A549 (cell line): ENCODE measurements at regions not wholly inside any gene's neighbourhood (a gene's known extent, or its start where the extent isn't known, plus 50 kb on each side); places are given as distances from the start of the nearest gene placed in this dataset.

Experiments used
- ATAC-seq, 2 experiments: fragments of 200-7000 bp in 1 of 2; fragments of >200 bp in 1 of 2; cut with Nextera tagmentation in 1 of 2; cut with Tn5 transposase in 1 of 2; 3 replicates each; pipeline versions ENCODE4 v1.8.0 to v1.9.1; 2018 to 2020; ENCODE audit warnings: mild to moderate bottlenecking in 1 of 2, moderate library complexity in 1 of 2
- CTCF ChIA-PET: fragments of 300-600 bp; sonication (Branson Sonifier 250); formaldehyde crosslinking; extraction: SDS; loops from one replicate; lab custom pipeline; 2021; ENCODE audit warnings: antibody characterized with exemption, inconsistent platforms; lab: Yijun Ruan, JAX
- POLR2A ChIA-PET: fragments of 350-600 bp; formaldehyde crosslinking; extraction: SDS; loops from one replicate; lab custom pipeline; 2021; ENCODE audit warnings: antibody characterized with exemption, inconsistent platforms; lab: Yijun Ruan, JAX
- DNase-seq, 2 experiments: peaks; one replicate each; pipeline versions ENCODE4 v3.0.0 to v3.0.0-alpha.2; 2011 to 2016; ENCODE audit warnings: low read depth in 1 of 2, low spot score in 1 of 2
- FAIRE-seq: peaks from 2 replicates; lab custom pipeline; 2011; peaks lifted over from hg19 to GRCh38; lab: Jason Lieb, UNC
- H3K27ac ChIP-seq, 2 experiments: fragments of >200 bp; sonication (Bioruptor Twin); formaldehyde crosslinking; 3 replicates each; pipeline ENCODE4 v1.5.1; 2016 to 2017
- H3K4me1 ChIP-seq: fragments of >200 bp; sonication (Bioruptor Twin); formaldehyde crosslinking; 3 replicates; pipeline ENCODE4 v1.6.1; 2016
- H3K4me2 ChIP-seq: fragments of >200 bp; sonication (Bioruptor Twin); formaldehyde crosslinking; 3 replicates; pipeline ENCODE4 v1.6.1; 2016
- H3K4me3 ChIP-seq: fragments of >200 bp; sonication (Bioruptor Twin); formaldehyde crosslinking; 3 replicates; pipeline ENCODE4 v1.5.1; 2016
- H3K9me3 ChIP-seq: fragments of >200 bp; sonication (Bioruptor Twin); formaldehyde crosslinking; 3 replicates; pipeline ENCODE4 v1.6.1; 2016
- ATOH8 ChIP-seq: fragments of 250-450 bp; sonication (Bioruptor Pico); IDR thresholded peaks from 2 replicates; pipeline ENCODE4 v1.5.0; 2020; ENCODE audit warnings: low read depth, mild to moderate bottlenecking, moderate library complexity
- BHLHE40 ChIP-seq: IDR thresholded peaks from 2 replicates; pipeline ENCODE4 v1.6.1; 2012; ENCODE audit warnings: low read depth, low read length, inconsistent platforms
- CBX8 ChIP-seq: fragments of 200-600 bp; sonication (generic); IDR thresholded peaks from 2 replicates; pipeline ENCODE4 v1.6.1; 2016
- CHD4 ChIP-seq: fragments of 200-600 bp; sonication (generic); IDR thresholded peaks from 2 replicates; pipeline ENCODE4 v1.6.1; 2016; ENCODE audit warnings: antibody characterized with exemption, mild to moderate bottlenecking, borderline replicate concordance
- E2F6 ChIP-seq: IDR thresholded peaks from 2 replicates; pipeline ENCODE4 v1.6.1; 2012; ENCODE audit warnings: low read depth, borderline replicate concordance
- EHMT2 ChIP-seq: fragments of 200-600 bp; sonication (generic); IDR thresholded peaks from 2 replicates; pipeline ENCODE4 v1.6.1; 2016; ENCODE audit warnings: antibody characterized with exemption, low read depth, mild to moderate bottlenecking, moderate library complexity
- EP300 ChIP-seq, 2 experiments: fragments of >200 bp; sonication (Bioruptor Twin); formaldehyde crosslinking; IDR thresholded peaks; 2 replicates in 1 of 2; 3 replicates in 1 of 2; pipeline ENCODE4 v1.6.1; 2016 to 2017
- ESRRA ChIP-seq: fragments of 150-350 bp; IDR thresholded peaks from 2 replicates; pipeline ENCODE4 v1.6.1; 2014; ENCODE audit warnings: mild to moderate bottlenecking, low read length, borderline replicate concordance
- FOSB ChIP-seq: fragments of 250-450 bp; sonication (Bioruptor Pico); IDR thresholded peaks from 2 replicates; pipeline ENCODE4 v1.5.0; 2020; ENCODE audit warnings: mild to moderate bottlenecking, moderate library complexity
- FOSL2 ChIP-seq, 2 experiments: fragments of 450-650 bp in 1 of 2; fragments of >200 bp in 1 of 2; sonication (Bioruptor Twin) in 1 of 2; formaldehyde crosslinking; IDR thresholded peaks; 2 replicates each; pipeline versions ENCODE4 v1.5.0 to v1.6.1; 2016 to 2020; ENCODE audit warnings: mild to moderate bottlenecking in 1 of 2, moderate library complexity in 1 of 2
- HMGXB4 ChIP-seq: fragments of 250-450 bp; sonication (Bioruptor Pico); IDR thresholded peaks from 2 replicates; pipeline ENCODE4 v1.5.0; 2021; ENCODE audit warnings: mild to moderate bottlenecking, moderate library complexity, borderline replicate concordance
- RAD21 ChIP-seq, 2 experiments: fragments of >200 bp in 1 of 2; sonication (Bioruptor Twin) in 1 of 2; formaldehyde crosslinking in 1 of 2; IDR thresholded peaks in 1 of 2; conservative IDR thresholded peaks in 1 of 2; 2 replicates in 1 of 2; 3 replicates in 1 of 2; pipeline ENCODE4 v1.6.1; 2012 to 2018; ENCODE audit warnings: inconsistent platforms in 1 of 2
- RFX5 ChIP-seq: fragments of 450-650 bp; IDR thresholded peaks from 2 replicates; pipeline ENCODE4 v1.7.1; 2014; ENCODE audit warnings: antibody characterized with exemption, mild to moderate bottlenecking, moderate library complexity
- RNF2 ChIP-seq: fragments of 200-600 bp; sonication (generic); IDR thresholded peaks from 2 replicates; pipeline ENCODE4 v1.6.1; 2016; ENCODE audit warnings: low read depth, mild to moderate bottlenecking, antibody characterized with exemption, moderate library complexity, borderline replicate concordance
- ZFP36 ChIP-seq: fragments of 450-650 bp; IDR thresholded peaks from 2 replicates; pipeline ENCODE4 v1.6.1; 2014; ENCODE audit warnings: borderline replicate concordance; ENCODE audit not compliant: partially characterized antibody
- ZSCAN20 ChIP-seq: fragments of 250-450 bp; sonication (Bioruptor Pico); IDR thresholded peaks from 2 replicates; pipeline ENCODE4 v1.8.0; 2022; ENCODE audit warnings: mild to moderate bottlenecking, moderate library complexity
- WGBS: methylation state at CpG from one replicate; pipeline ENCODE4 v1.1.6; 2017; ENCODE audit errors: missing lambda C conversion rate; 5-methylcytosine and 5-hydroxymethylcytosine counted together
- TF ChIP-seq, protein P1 (sequence below): fragments of >200 bp; sonication (Bioruptor Twin); formaldehyde crosslinking; IDR thresholded peaks from 2 replicates; pipeline ENCODE4 v1.6.1; 2016
- TF ChIP-seq, protein P2 (sequence below): fragments of >200 bp; sonication (Bioruptor Twin); formaldehyde crosslinking; IDR thresholded peaks from 3 replicates; pipeline ENCODE4 v1.5.1; 2016

- Histone ChIP-seq H3K9me3 (no peaks in the 10 kb centered on the region), H3K4me1 (no peaks in the 10 kb centered on the region)
- TF ChIP-seq FOSB (CRISPR knock-in tag): no peak
- no peak for TF ChIP-seq RFX5
- no peak for TF ChIP-seq EP300 (IDR thresholded peaks at IDR 0.05)
- no peak for TF ChIP-seq ZSCAN20 (CRISPR knock-in tag)
- TF ChIP-seq RNF2: no peak
- no peak for TF ChIP-seq ESRRA
- TF ChIP-seq, protein P1, sequence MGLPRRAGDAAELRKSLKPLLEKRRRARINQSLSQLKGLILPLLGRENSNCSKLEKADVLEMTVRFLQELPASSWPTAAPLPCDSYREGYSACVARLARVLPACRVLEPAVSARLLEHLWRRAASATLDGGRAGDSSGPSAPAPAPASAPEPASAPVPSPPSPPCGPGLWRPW: no peak
- TF ChIP-seq, protein P2, sequence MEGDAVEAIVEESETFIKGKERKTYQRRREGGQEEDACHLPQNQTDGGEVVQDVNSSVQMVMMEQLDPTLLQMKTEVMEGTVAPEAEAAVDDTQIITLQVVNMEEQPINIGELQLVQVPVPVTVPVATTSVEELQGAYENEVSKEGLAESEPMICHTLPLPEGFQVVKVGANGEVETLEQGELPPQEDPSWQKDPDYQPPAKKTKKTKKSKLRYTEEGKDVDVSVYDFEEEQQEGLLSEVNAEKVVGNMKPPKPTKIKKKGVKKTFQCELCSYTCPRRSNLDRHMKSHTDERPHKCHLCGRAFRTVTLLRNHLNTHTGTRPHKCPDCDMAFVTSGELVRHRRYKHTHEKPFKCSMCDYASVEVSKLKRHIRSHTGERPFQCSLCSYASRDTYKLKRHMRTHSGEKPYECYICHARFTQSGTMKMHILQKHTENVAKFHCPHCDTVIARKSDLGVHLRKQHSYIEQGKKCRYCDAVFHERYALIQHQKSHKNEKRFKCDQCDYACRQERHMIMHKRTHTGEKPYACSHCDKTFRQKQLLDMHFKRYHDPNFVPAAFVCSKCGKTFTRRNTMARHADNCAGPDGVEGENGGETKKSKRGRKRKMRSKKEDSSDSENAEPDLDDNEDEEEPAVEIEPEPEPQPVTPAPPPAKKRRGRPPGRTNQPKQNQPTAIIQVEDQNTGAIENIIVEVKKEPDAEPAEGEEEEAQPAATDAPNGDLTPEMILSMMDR: no peak
- TF ChIP-seq CBX8: no peak
- no peak for TF ChIP-seq CHD4
- no peak for TF ChIP-seq FOSL2 (IDR thresholded peaks at IDR 0.05)
- no peak for TF ChIP-seq FOSL2 (CRISPR knock-in tag; IDR thresholded peaks at IDR 0.05)
- TF ChIP-seq EHMT2: no peak
- TF ChIP-seq, all 56 proteins: peak for 0
- POLR2A ChIA-PET: no interaction called here
- DNase-seq (no peak), ATAC-seq (no peak), FAIRE-seq (no peak)
- no peak overlapping the region for H3K4me3 ChIP-seq
- CTCF ChIA-PET: no interaction called here
- H3K27ac ChIP-seq: no peak overlapping the region
- no peak overlapping the region for H3K4me2 ChIP-seq
- 55% methylated on average over 4 of the region's 4 CpGs for WGBS
Observed at GRCh38 chr20:59392736-59393135, 92.3 kb downstream of the EDN3 start.

DNA sequence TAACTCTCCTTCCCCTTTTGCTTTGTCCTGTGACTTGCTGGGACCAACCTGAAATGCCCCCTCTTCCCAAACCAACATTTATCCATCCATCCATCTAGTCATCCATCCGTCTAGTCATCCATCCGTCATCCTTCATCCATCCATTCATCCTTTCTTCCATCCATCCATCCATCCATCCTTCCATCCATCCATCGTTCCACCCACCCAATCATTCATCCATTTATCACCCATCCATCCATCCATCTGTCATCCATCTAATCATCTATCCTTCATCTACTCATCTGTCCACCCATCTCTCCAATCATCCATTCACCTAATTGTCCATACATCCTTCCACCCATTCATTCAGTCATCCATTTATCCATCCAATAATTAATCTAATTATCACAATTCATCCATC, 92.7 kb downstream of the EDN3 start:
- POLR2A ChIA-PET: no interaction called here
- H3K9me3 ChIP-seq: no peaks in the 10 kb centered on the region
- CTCF ChIA-PET: no interaction called here
- no peak for FAIRE-seq
- H3K4me1 ChIP-seq: peaks cover 2% of the 10 kb centered on the region; the same call in 2 of the 3 replicates
- H3K27ac ChIP-seq: no peak overlapping the region
- ATAC-seq: no peak
- 59% methylated on average over 3 of the region's 3 CpGs for WGBS
- DNase-seq: no peak
- no peak overlapping the region for H3K4me3 ChIP-seq
- H3K4me2 ChIP-seq: no peak overlapping the region
- no peak for TF ChIP-seq HMGXB4
- TF ChIP-seq ATOH8 (CRISPR knock-in tag): no peak
- TF ChIP-seq E2F6: no peak
- TF ChIP-seq BHLHE40: no peak
- TF ChIP-seq RAD21 (conservative IDR thresholded peaks at IDR 0.05 in 1 of 2, IDR thresholded peaks at IDR 0.05 in 1 of 2): no peak
- no peak for TF ChIP-seq ZFP36
- TF ChIP-seq, all 56 proteins: peak for 0
